ENCODE measurements at regions not wholly inside any gene's neighbourhood (a gene's known extent, or its start where the extent isn't known, plus 50 kb on each side); places are given as distances from the start of the nearest gene placed in this dataset.

DNA sequence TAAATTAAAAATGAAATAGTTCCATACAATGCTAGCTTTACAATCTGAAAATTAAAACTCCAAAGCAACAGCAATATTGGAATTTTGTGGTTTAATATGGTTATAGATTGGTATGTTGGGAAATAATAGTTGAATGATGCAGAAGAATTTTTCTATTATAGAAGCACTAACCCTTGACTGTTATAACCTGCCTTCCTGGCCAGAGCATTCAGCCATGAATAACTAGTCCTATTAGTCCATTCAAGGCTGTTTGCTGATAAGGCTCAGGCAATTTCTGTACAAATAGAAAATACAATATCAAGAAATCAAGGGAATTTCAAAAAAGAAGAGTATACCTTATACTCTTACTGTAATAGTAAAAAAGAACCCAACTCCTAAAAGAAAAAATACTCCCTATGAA lies 101.6 kb upstream of the SP4 start:
- TF ChIP-seq, protein P1, sequence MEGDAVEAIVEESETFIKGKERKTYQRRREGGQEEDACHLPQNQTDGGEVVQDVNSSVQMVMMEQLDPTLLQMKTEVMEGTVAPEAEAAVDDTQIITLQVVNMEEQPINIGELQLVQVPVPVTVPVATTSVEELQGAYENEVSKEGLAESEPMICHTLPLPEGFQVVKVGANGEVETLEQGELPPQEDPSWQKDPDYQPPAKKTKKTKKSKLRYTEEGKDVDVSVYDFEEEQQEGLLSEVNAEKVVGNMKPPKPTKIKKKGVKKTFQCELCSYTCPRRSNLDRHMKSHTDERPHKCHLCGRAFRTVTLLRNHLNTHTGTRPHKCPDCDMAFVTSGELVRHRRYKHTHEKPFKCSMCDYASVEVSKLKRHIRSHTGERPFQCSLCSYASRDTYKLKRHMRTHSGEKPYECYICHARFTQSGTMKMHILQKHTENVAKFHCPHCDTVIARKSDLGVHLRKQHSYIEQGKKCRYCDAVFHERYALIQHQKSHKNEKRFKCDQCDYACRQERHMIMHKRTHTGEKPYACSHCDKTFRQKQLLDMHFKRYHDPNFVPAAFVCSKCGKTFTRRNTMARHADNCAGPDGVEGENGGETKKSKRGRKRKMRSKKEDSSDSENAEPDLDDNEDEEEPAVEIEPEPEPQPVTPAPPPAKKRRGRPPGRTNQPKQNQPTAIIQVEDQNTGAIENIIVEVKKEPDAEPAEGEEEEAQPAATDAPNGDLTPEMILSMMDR (IDR thresholded peaks at IDR 0.05), result no peak
- no peaks in the 10 kb centered on the region for H3K36me3 ChIP-seq
- H3K9me3 ChIP-seq, result no peaks in the 10 kb centered on the region
- no peak overlapping the region for H3K27ac ChIP-seq
- H3K4me3 ChIP-seq, result no peak overlapping the region
- intact Hi-C loops (cut with DNase I), result no loop called here
- no peaks in the 10 kb centered on the region for H3K4me1 ChIP-seq
- H3K27me3 ChIP-seq, result no peaks in the 10 kb centered on the region
- DNase-seq (ENCODE audit: low spot score in 2 of 2), result no peak

DNA sequence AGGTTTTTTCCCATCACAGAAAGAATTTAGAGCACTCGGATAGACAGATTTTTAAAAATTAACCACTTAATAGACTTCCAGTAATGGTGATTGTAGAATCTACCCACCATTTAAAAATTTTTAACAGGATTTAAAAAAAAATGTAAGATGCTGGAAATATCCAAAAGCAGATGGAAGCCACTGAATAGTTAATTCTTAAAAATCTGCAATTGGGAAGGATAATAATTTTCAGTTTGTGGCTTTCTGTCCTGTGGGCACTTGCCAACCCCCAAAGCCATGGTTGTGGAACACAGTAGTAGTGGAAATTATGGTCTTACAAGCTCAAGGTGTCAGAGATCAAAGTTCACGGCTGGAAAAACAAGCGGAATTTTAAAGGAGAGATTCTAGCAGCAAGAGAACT lies 101.0 kb upstream of the SP4 start:
- TF ChIP-seq, protein P1 (IDR thresholded peaks at IDR 0.05), result no peak
- Histone ChIP-seq H3K4me3 (no peak overlapping the region), H3K27ac (no peak overlapping the region), H3K9me3 (no peaks in the 10 kb centered on the region), H3K4me1 (no peaks in the 10 kb centered on the region), H3K27me3 (no peaks in the 10 kb centered on the region), H3K36me3 (no peaks in the 10 kb centered on the region)
- no peak for DNase-seq (ENCODE audit: low spot score in 2 of 2)
- intact Hi-C loops (cut with DNase I), result no loop called here

DNA sequence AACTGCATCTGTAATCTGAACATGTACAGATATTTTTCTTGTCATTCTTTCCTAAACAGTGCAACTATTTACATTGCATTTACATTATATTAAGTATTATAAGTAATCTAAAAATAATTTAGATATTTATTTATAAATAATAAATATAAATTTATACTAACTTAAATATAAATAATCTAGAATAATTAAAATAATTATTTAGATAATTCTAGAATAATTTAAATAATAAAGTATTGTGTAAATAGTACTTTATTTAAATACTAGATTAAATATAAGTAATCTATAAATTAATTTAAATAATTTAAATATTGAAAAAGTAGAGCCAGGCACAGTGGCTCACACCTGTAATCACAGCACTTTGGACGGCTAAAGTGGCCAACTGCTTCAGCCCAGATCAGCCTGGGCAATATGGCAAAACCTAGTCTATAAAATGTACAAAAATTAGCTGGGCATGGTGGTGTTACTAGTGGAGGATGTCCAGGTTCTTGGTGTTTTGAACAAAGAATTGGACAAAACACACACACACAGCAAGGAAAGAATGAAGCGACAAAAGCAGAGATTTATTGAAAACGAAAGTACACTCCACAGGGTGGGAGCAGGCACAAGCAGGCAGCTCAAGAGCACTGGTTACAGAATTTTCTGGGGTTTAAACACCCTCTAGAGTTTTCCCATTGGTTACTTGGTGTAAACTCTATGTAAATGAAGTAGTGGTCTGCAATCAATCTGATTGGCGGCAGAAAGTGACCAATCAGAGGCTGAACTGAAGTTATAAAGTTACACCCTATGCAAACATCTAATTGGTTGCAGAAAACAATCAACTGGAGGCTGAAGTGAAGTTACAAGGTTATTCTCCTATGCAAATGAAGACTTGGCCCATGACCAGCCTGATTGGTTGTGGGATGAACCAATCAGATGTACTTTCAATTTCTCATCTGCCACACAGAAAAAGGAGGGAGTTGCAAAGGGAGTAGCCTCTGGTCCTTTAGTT lies 100.2 kb upstream of the SP4 start:
- no peak for DNase-seq (ENCODE audit: low spot score in 2 of 2)
- no peaks in the 10 kb centered on the region for H3K36me3 ChIP-seq
- H3K9me3 ChIP-seq, result no peaks in the 10 kb centered on the region
- H3K4me1 ChIP-seq, result no peaks in the 10 kb centered on the region
- TF ChIP-seq, protein P1 (IDR thresholded peaks at IDR 0.05), result no peak
- no peak overlapping the region for H3K27ac ChIP-seq
- no peak overlapping the region for H3K4me3 ChIP-seq
- intact Hi-C loops (cut with DNase I), result no loop called here
- H3K27me3 ChIP-seq, result no peaks in the 10 kb centered on the region

DNA sequence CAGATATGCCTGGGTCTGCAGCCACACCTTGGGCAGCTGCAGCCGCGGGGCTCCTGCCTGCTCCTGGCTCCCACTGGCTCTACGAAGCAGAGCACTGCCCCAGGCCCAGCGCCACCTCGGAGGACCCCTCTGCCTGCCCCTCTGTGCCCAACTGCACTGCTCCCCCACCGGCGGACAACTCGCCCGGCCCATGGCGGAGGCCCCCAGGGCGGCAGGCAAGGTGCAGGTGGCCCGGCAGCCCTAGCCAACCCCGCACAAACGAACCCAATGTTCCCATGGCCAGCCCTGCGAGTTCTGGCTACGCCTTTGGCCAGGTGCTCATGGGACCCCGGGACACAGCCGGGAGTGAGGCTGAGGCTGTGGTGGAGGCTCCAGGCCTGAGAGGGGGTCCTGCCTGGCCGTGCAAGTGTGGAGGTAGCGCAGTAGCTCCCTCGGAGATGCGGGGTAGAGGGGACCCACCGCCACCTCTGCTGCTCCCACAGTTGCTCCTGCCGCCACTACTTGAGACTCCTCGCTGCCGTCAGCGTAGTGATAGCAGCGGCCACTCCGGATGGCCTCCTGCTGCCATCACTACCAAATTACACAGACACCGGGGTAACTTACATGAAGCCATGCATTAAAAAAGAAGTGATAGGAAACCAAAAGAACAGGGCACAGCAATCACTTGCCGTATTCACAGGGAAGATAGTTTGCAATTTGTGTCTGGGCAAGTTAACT lies 97.3 kb upstream of the SP4 start:
- TF ChIP-seq, protein P1 (IDR thresholded peaks at IDR 0.05), result no peak
- Histone ChIP-seq H3K27ac (no peak overlapping the region), H3K9me3 (no peaks in the 10 kb centered on the region), H3K36me3 (no peaks in the 10 kb centered on the region), H3K4me1 (no peaks in the 10 kb centered on the region), H3K4me3 (no peak overlapping the region), H3K27me3 (no peaks in the 10 kb centered on the region)
- DNase-seq (ENCODE audit: low spot score in 2 of 2), result no peak
- intact Hi-C loops (cut with DNase I), result no loop called here

DNA sequence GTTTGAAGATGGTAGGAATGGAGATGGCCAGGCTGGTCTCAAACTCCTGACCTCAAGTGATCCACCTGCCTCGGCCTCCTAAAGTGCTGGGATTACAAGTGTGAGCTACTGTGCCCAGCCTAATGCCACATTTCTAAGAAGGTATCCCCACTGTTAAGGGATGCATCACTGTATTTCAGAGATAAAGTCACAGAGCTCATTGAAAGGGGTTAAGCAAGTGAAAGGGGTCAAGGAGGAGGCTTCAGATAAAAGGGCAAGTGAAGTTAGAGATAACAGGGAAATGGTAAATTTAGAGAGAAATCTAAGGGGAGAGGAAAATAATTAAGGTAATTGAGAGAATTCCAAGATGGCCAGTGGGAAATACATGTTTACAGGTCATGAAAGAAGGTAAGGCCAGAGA lies 93.0 kb upstream of the SP4 start:
- Histone ChIP-seq H3K9me3 (no peaks in the 10 kb centered on the region), H3K36me3 (no peaks in the 10 kb centered on the region), H3K27me3 (no peaks in the 10 kb centered on the region), H3K4me1 (no peaks in the 10 kb centered on the region), H3K27ac (no peak overlapping the region), H3K4me3 (no peak overlapping the region)
- DNase-seq (ENCODE audit: low spot score in 2 of 2), result no peak
- TF ChIP-seq, protein P1 (IDR thresholded peaks at IDR 0.05), result no peak
- intact Hi-C loops (cut with DNase I), result no loop called here
